ENCODE measurements at regions not wholly inside any gene's neighbourhood (a gene's known extent, or its start where the extent isn't known, plus 50 kb on each side); places are given as distances from the start of the nearest gene placed in this dataset.

DNA sequence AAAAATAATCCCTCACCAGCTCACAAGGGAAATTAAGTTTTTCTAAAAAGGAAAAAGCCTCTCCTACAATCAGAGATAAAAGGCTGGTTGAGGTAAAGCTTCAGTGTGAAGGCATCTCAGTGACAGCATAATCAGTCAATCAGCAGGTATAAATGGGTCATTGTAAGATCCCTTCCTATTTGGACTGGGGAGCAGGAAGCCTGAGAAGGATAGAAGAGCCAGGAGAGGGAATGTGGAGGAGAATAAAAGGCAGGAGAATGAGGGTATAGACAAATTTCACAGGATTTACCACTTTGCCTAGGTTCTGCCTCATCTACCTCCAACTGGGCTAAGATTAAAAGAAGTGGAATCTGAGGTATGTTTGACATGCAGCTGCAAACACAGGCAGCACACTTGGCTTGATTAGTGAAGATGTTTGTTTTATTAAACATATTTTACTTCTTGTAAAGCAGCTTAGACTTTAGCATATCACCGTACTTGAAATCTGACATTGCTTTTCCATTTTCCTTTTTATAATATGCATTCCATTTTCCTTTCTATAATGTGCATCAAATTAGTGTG lies 479.1 kb upstream of the USP15 start:
- Histone ChIP-seq H3K4me1 (ENCODE audit: control insufficient read depth, insufficient read depth, low read length) (no peaks in the 10 kb centered on the region), H3K4me3 (ENCODE audit: low read depth, low read length) (no peak overlapping the region), H3K27me3 (ENCODE audit: control insufficient read depth, insufficient read depth, low read length) (no peaks in the 10 kb centered on the region), H3K9me3 (ENCODE audit: control insufficient read depth, insufficient read depth, low read length) (no peaks in the 10 kb centered on the region), H3K36me3 (ENCODE audit: control insufficient read depth, insufficient read depth, low read length) (no peaks in the 10 kb centered on the region), H3K27ac (ENCODE audit: low read depth, low read length) (no peak overlapping the region)
- DNase-seq (ENCODE audit: low read depth in 4 of 6, low spot score in 6 of 6) = no peak
- no CpG with 5 or more reads among the region's 1 CpG for WGBS (ENCODE audit: insufficient coverage)

DNA sequence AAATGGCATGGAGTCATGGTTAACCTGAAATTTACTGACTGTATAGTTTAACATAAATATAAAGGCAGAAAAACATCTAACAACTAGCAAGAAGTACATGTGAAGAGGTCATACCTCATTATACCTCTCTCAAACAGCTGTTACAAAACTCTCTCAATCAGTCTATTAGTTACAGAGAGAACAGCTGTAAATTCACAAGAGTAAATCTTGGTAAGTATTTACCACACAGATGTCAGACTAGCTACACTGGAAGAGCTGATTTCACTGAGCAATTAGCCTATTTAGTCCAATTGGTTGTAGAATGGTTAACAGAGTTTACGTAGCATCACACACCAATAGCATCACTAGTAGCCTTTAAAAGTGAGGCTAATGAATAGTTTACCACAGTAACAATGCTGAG lies 463.4 kb upstream of the USP15 start:
- WGBS (ENCODE audit: insufficient coverage) = no CpG with 5 or more reads among the region's 1 CpG
- H3K27ac ChIP-seq (ENCODE audit: low read depth, low read length) = no peak overlapping the region

DNA sequence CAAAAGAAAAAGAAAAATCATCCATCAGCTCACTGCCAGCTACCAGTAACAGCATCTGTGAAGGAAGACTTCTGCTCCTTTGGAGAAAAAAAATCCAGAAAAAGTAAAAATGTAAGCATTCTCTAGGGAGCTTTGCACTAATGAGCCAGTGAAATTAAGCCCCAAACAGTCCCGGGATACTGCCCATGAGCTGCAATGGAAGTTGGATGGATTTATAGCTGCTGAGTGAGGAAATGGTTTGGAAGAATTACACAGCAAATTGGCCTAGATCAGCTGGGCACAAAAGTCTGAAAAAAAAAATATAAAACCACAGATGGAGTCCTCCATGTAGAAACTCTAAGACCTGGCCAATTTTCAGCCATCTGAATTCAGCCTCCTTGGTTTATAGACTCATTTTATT lies 462.9 kb upstream of the USP15 start:
- Histone ChIP-seq H3K27ac (ENCODE audit: low read depth, low read length) (no peak overlapping the region), H3K9me3 (ENCODE audit: control insufficient read depth, insufficient read depth, low read length) (no peaks in the 10 kb centered on the region), H3K4me1 (ENCODE audit: control insufficient read depth, insufficient read depth, low read length) (no peaks in the 10 kb centered on the region), H3K27me3 (ENCODE audit: control insufficient read depth, insufficient read depth, low read length) (no peaks in the 10 kb centered on the region), H3K4me3 (ENCODE audit: low read depth, low read length) (no peak overlapping the region), H3K36me3 (ENCODE audit: control insufficient read depth, insufficient read depth, low read length) (no peaks in the 10 kb centered on the region)
- DNase-seq (ENCODE audit: low read depth in 4 of 6, low spot score in 6 of 6) = peak in 5 of 6 donors; percentile 2 to 70 (median 22)
- WGBS (ENCODE audit: insufficient coverage) = 13% methylated on average over 1 of the region's 1 CpG

More for the DNA sequence above, 463.4 kb upstream of the USP15 start:
- Histone ChIP-seq H3K36me3 (ENCODE audit: control insufficient read depth, insufficient read depth, low read length) (no peaks in the 10 kb centered on the region), H3K4me3 (ENCODE audit: low read depth, low read length) (no peak overlapping the region), H3K9me3 (ENCODE audit: control insufficient read depth, insufficient read depth, low read length) (no peaks in the 10 kb centered on the region), H3K4me1 (ENCODE audit: control insufficient read depth, insufficient read depth, low read length) (no peaks in the 10 kb centered on the region), H3K27me3 (ENCODE audit: control insufficient read depth, insufficient read depth, low read length) (no peaks in the 10 kb centered on the region)
- peak in 2 of 6 donors; percentile 4 for DNase-seq (ENCODE audit: low read depth in 4 of 6, low spot score in 6 of 6)

DNA sequence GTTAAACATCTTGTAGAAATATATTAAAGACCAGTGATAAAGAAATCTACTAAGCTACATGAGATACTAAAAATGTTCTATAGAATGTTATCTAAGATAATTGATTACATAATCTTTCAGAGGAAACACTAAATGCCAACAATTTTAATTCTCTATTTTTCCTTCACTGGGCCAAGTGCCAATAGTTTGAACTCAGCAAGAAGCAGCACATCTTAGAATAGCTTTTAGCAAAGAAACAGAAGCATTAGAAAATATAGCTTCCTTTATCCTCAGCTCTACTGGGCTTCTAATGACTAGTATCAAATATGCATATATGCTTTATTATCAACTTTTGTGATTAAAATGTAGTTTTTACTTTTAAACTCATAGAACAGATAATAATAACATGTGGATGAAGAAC lies 461.4 kb upstream of the USP15 start:
- H3K4me3 ChIP-seq (ENCODE audit: low read depth, low read length) = no peak overlapping the region
- no peaks in the 10 kb centered on the region for H3K9me3 ChIP-seq (ENCODE audit: control insufficient read depth, insufficient read depth, low read length)
- no peak overlapping the region for H3K27ac ChIP-seq (ENCODE audit: low read depth, low read length)
- no peaks in the 10 kb centered on the region for H3K36me3 ChIP-seq (ENCODE audit: control insufficient read depth, insufficient read depth, low read length)
- DNase-seq (ENCODE audit: low read depth in 4 of 6, low spot score in 6 of 6) = peak in 2 of 6 donors; percentile 5 to 21
- no peaks in the 10 kb centered on the region for H3K27me3 ChIP-seq (ENCODE audit: control insufficient read depth, insufficient read depth, low read length)
- H3K4me1 ChIP-seq (ENCODE audit: control insufficient read depth, insufficient read depth, low read length) = no peaks in the 10 kb centered on the region

DNA sequence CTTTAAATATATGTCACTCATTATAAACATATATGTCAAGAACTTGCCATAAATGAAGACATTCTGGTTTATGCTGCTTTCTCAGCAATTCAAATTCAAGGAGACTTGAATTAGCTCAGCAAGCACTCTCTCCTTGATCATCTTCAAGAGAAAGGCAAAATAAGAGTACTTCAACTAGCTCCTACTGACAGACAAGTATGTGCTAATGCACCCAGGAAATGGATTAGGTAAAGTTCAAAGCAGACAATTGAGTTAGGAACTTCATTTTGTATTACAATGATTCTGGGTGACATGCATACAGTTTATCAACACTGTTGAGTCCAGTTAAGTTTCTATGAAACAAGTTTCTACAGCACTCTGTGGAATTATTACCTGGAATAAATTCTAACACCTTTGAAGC lies 455.9 kb upstream of the USP15 start:
- Histone ChIP-seq H3K9me3 (ENCODE audit: control insufficient read depth, insufficient read depth, low read length) (no peaks in the 10 kb centered on the region), H3K27me3 (ENCODE audit: control insufficient read depth, insufficient read depth, low read length) (no peaks in the 10 kb centered on the region), H3K27ac (ENCODE audit: low read depth, low read length) (no peak overlapping the region), H3K4me3 (ENCODE audit: low read depth, low read length) (no peak overlapping the region), H3K4me1 (ENCODE audit: control insufficient read depth, insufficient read depth, low read length) (no peaks in the 10 kb centered on the region), H3K36me3 (ENCODE audit: control insufficient read depth, insufficient read depth, low read length) (no peaks in the 10 kb centered on the region)
- DNase-seq (ENCODE audit: low read depth in 4 of 6, low spot score in 6 of 6) = no peak

DNA sequence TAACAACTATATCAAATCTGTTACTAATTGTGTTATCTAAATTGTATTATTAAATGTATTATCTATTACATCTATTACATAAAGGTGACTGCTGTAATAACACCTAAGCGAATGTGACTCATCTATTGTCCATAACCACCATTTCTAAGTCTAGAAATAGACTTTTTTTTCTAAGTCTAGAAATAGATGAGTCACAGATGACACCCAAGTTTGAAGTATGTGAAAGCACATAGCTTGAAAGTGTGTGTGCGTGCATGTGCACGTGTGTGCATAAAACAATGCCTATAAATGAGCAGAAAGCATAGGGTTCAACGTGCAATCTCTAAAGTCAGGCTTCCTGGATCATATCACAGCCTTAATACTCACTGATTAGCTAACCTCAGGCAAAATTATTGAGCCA lies 451.3 kb upstream of the USP15 start:
- Histone ChIP-seq H3K9me3 (ENCODE audit: control insufficient read depth, insufficient read depth, low read length) (no peaks in the 10 kb centered on the region), H3K27me3 (ENCODE audit: control insufficient read depth, insufficient read depth, low read length) (no peaks in the 10 kb centered on the region), H3K36me3 (ENCODE audit: control insufficient read depth, insufficient read depth, low read length) (no peaks in the 10 kb centered on the region), H3K4me1 (ENCODE audit: control insufficient read depth, insufficient read depth, low read length) (no peaks in the 10 kb centered on the region), H3K4me3 (ENCODE audit: low read depth, low read length) (no peak overlapping the region), H3K27ac (ENCODE audit: low read depth, low read length) (no peak overlapping the region)
- DNase-seq (ENCODE audit: low read depth in 4 of 6, low spot score in 6 of 6) = no peak
- no CpG with 5 or more reads among the region's 4 CpGs for WGBS (ENCODE audit: insufficient coverage)

DNA sequence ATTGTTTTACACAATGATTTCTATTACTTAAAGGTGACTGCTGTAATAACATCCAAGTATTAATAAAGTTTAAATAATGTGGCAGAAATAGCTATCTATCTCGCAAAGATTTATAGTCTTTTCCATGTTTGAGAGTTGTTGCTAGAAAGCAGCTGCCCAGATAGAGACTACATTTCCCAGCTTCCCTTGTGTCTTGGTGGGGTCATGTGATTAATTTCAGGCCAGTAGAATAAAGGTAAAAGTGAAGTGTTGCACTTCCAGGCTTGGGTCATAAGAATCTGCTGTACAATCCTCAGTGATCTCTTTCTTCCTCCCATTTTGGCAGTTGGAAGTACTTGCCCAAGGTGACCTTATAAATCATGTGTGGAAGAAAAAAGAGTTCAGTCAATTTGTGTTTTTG lies 449.7 kb upstream of the USP15 start:
- H3K4me3 ChIP-seq (ENCODE audit: low read depth, low read length) = no peak overlapping the region
- DNase-seq (ENCODE audit: low read depth in 4 of 6, low spot score in 6 of 6) = no peak
- no peaks in the 10 kb centered on the region for H3K4me1 ChIP-seq (ENCODE audit: control insufficient read depth, insufficient read depth, low read length)
- H3K27ac ChIP-seq (ENCODE audit: low read depth, low read length) = no peak overlapping the region
- no peaks in the 10 kb centered on the region for H3K27me3 ChIP-seq (ENCODE audit: control insufficient read depth, insufficient read depth, low read length)
- H3K9me3 ChIP-seq (ENCODE audit: control insufficient read depth, insufficient read depth, low read length) = no peaks in the 10 kb centered on the region
- no CpG with 5 or more reads among the region's 1 CpG for WGBS (ENCODE audit: insufficient coverage)
- H3K36me3 ChIP-seq (ENCODE audit: control insufficient read depth, insufficient read depth, low read length) = no peaks in the 10 kb centered on the region

- no peak overlapping the region for H3K4me3 ChIP-seq (ENCODE audit: low read depth, low read length)
- H3K36me3 ChIP-seq (ENCODE audit: control insufficient read depth, insufficient read depth, low read length) = no peaks in the 10 kb centered on the region
- no peaks in the 10 kb centered on the region for H3K27me3 ChIP-seq (ENCODE audit: control insufficient read depth, insufficient read depth, low read length)
- H3K4me1 ChIP-seq (ENCODE audit: control insufficient read depth, insufficient read depth, low read length) = no peaks in the 10 kb centered on the region
- H3K9me3 ChIP-seq (ENCODE audit: control insufficient read depth, insufficient read depth, low read length) = no peaks in the 10 kb centered on the region
- H3K27ac ChIP-seq (ENCODE audit: low read depth, low read length) = no peak overlapping the region
- DNase-seq (ENCODE audit: low read depth in 4 of 6, low spot score in 6 of 6) = no peak
These were observed 438.8 kb upstream of the USP15 start for GRCh38 chr12:61821381-61821780.

- Histone ChIP-seq H3K27ac (ENCODE audit: low read depth, low read length) (no peak overlapping the region), H3K27me3 (ENCODE audit: control insufficient read depth, insufficient read depth, low read length) (no peaks in the 10 kb centered on the region), H3K4me3 (ENCODE audit: low read depth, low read length) (no peak overlapping the region), H3K4me1 (ENCODE audit: control insufficient read depth, insufficient read depth, low read length) (no peaks in the 10 kb centered on the region), H3K9me3 (ENCODE audit: control insufficient read depth, insufficient read depth, low read length) (no peaks in the 10 kb centered on the region), H3K36me3 (ENCODE audit: control insufficient read depth, insufficient read depth, low read length) (no peaks in the 10 kb centered on the region)
- WGBS (ENCODE audit: insufficient coverage) = no CpG with 5 or more reads among the region's 3 CpGs
- no peak for DNase-seq (ENCODE audit: low read depth in 4 of 6, low spot score in 6 of 6)
These were observed 437.1 kb upstream of the USP15 start for GRCh38 chr12:61823102-61823501.

- Histone ChIP-seq H3K4me3 (ENCODE audit: low read depth, low read length) (no peak overlapping the region), H3K9me3 (ENCODE audit: control insufficient read depth, insufficient read depth, low read length) (no peaks in the 10 kb centered on the region), H3K36me3 (ENCODE audit: control insufficient read depth, insufficient read depth, low read length) (no peaks in the 10 kb centered on the region), H3K27me3 (ENCODE audit: control insufficient read depth, insufficient read depth, low read length) (no peaks in the 10 kb centered on the region), H3K27ac (ENCODE audit: low read depth, low read length) (no peak overlapping the region), H3K4me1 (ENCODE audit: control insufficient read depth, insufficient read depth, low read length) (no peaks in the 10 kb centered on the region)
- WGBS (ENCODE audit: insufficient coverage) = 88% methylated on average over 1 of the region's 5 CpGs
- DNase-seq (ENCODE audit: low read depth in 4 of 6, low spot score in 6 of 6) = no peak
These were observed 413.4 kb upstream of the USP15 start for GRCh38 chr12:61846765-61847164.
